ENCODE measurements at regions not wholly inside any gene's neighbourhood (a gene's known extent, or its start where the extent isn't known, plus 50 kb on each side); places are given as distances from the start of the nearest gene placed in this dataset.

DNA sequence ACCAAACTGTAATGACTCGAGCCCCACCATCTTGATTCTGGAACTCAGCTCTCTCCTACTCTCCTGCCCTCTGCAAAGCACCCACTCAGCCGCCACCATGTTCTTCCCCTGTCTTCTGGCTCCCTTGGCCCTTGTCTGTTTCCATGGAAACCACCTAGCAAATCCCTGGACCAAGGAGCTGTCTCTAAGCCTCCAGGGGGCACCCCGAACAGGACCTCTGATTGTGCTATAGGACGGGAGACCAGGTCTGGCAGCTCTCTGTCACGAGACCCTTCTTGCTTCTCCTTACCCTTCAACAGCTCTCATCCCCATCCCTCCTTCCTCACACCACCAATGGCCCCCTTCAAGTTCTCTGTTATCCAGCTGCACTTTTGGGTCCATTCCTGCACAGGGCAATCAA, 277.7 kb upstream of the ZNF507 start:
- TF ChIP-seq, protein P1, sequence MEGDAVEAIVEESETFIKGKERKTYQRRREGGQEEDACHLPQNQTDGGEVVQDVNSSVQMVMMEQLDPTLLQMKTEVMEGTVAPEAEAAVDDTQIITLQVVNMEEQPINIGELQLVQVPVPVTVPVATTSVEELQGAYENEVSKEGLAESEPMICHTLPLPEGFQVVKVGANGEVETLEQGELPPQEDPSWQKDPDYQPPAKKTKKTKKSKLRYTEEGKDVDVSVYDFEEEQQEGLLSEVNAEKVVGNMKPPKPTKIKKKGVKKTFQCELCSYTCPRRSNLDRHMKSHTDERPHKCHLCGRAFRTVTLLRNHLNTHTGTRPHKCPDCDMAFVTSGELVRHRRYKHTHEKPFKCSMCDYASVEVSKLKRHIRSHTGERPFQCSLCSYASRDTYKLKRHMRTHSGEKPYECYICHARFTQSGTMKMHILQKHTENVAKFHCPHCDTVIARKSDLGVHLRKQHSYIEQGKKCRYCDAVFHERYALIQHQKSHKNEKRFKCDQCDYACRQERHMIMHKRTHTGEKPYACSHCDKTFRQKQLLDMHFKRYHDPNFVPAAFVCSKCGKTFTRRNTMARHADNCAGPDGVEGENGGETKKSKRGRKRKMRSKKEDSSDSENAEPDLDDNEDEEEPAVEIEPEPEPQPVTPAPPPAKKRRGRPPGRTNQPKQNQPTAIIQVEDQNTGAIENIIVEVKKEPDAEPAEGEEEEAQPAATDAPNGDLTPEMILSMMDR (IDR thresholded peaks at IDR 0.05; ENCODE audit: insufficient read depth, low read length) = no peak
- TF ChIP-seq POLR2AphosphoS5 (IDR thresholded peaks at IDR 0.05; ENCODE audit: low read depth) (no peak), SPI1 (IDR thresholded peaks at IDR 0.05; ENCODE audit: borderline replicate concordance, low read depth) (no peak), GABPA (IDR thresholded peaks at IDR 0.05; ENCODE audit: low read depth) (no peak)
- TF ChIP-seq, protein P2, sequence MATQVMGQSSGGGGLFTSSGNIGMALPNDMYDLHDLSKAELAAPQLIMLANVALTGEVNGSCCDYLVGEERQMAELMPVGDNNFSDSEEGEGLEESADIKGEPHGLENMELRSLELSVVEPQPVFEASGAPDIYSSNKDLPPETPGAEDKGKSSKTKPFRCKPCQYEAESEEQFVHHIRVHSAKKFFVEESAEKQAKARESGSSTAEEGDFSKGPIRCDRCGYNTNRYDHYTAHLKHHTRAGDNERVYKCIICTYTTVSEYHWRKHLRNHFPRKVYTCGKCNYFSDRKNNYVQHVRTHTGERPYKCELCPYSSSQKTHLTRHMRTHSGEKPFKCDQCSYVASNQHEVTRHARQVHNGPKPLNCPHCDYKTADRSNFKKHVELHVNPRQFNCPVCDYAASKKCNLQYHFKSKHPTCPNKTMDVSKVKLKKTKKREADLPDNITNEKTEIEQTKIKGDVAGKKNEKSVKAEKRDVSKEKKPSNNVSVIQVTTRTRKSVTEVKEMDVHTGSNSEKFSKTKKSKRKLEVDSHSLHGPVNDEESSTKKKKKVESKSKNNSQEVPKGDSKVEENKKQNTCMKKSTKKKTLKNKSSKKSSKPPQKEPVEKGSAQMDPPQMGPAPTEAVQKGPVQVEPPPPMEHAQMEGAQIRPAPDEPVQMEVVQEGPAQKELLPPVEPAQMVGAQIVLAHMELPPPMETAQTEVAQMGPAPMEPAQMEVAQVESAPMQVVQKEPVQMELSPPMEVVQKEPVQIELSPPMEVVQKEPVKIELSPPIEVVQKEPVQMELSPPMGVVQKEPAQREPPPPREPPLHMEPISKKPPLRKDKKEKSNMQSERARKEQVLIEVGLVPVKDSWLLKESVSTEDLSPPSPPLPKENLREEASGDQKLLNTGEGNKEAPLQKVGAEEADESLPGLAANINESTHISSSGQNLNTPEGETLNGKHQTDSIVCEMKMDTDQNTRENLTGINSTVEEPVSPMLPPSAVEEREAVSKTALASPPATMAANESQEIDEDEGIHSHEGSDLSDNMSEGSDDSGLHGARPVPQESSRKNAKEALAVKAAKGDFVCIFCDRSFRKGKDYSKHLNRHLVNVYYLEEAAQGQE (IDR thresholded peaks at IDR 0.05; ENCODE audit: insufficient replicate concordance, low read depth) = no peak
- no peak overlapping the region for H3K4me3 ChIP-seq (replicated peaks; ENCODE audit: insufficient read depth, low read length)
- no peak overlapping the region for H3K27ac ChIP-seq (replicated peaks)
- no peaks in the 10 kb centered on the region for H3K27me3 ChIP-seq (ENCODE audit: insufficient read depth, poor library complexity, severe bottlenecking)
- DNase-seq (ENCODE audit: low read depth in 1 of 2, low spot score in 1 of 2) = no peak

DNA sequence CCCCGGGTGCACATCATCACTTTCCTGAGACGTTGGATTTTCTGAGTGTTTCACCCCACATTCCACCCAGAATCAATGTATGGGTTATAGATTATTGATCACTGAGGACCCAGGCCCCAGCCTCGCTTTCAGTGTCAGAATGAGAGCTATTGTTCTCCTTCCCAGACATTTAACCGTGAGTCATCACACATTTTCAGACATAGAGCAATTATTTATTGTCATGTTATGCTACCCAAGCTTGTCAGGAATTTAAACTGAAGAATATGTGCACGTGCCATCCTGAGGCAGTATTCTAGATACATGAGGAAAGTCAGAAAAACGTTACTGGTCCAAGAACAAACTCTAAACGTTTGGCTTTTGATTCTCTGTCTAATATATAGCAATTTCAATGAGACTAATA, 276.6 kb upstream of the ZNF507 start:
- Histone ChIP-seq H3K27me3 (ENCODE audit: insufficient read depth, poor library complexity, severe bottlenecking) (no peaks in the 10 kb centered on the region), H3K4me3 (replicated peaks; ENCODE audit: insufficient read depth, low read length) (no peak overlapping the region), H3K27ac (replicated peaks) (no peak overlapping the region)
- TF ChIP-seq, protein P2 (IDR thresholded peaks at IDR 0.05; ENCODE audit: insufficient replicate concordance, low read depth) = no peak
- TF ChIP-seq, protein P1 (IDR thresholded peaks at IDR 0.05; ENCODE audit: insufficient read depth, low read length) = no peak
- no peak for TF ChIP-seq SPI1 (IDR thresholded peaks at IDR 0.05; ENCODE audit: borderline replicate concordance, low read depth)
- no peak for TF ChIP-seq GABPA (IDR thresholded peaks at IDR 0.05; ENCODE audit: low read depth)
- no peak for TF ChIP-seq POLR2AphosphoS5 (IDR thresholded peaks at IDR 0.05; ENCODE audit: low read depth)
- no peak for DNase-seq (ENCODE audit: low read depth in 1 of 2, low spot score in 1 of 2)

DNA sequence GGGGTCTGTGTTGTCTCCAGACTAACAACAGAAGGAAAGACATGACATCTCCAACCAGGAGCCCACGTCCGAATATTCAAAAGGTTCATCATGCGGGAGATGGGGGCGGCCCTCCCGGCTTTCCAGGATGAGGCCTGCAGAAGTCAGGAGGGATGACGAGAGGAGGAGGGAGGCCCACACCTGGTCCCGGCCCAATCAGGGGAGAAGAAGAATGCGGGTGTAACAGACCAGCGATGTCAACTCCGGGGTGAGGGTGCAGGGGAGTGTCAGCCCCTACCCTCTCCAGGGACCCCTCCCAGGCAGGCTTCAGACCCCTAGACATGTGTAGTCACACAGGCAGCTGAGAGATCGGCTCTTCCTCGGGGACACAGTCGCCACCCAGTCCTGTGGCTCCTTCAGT, 275.3 kb upstream of the ZNF507 start:
- H3K4me3 ChIP-seq (replicated peaks; ENCODE audit: insufficient read depth, low read length) = no peak overlapping the region
- TF ChIP-seq POLR2AphosphoS5 (IDR thresholded peaks at IDR 0.05; ENCODE audit: low read depth) = no peak
- no peak for TF ChIP-seq SPI1 (IDR thresholded peaks at IDR 0.05; ENCODE audit: borderline replicate concordance, low read depth)
- TF ChIP-seq, protein P1 (IDR thresholded peaks at IDR 0.05; ENCODE audit: insufficient read depth, low read length) = no peak
- no peak for TF ChIP-seq GABPA (IDR thresholded peaks at IDR 0.05; ENCODE audit: low read depth)
- TF ChIP-seq, protein P2 (IDR thresholded peaks at IDR 0.05; ENCODE audit: insufficient replicate concordance, low read depth) = no peak
- DNase-seq (ENCODE audit: low read depth in 1 of 2, low spot score in 1 of 2) = no peak
- no peaks in the 10 kb centered on the region for H3K27me3 ChIP-seq (ENCODE audit: insufficient read depth, poor library complexity, severe bottlenecking)
- H3K27ac ChIP-seq (replicated peaks) = no peak overlapping the region

All from HL-60 (cell line).